K562 (cell line): ENCODE measurements at regions not wholly inside any gene's neighbourhood (a gene's known extent, or its start where the extent isn't known, plus 50 kb on each side); places are given as distances from the start of the nearest gene placed in this dataset.

Source experiments
- ATAC-seq: fragments of 200-7000 bp; cut with Tn5 transposase; 3 replicates; pipeline ENCODE4 v1.9.1; 2020; ENCODE audit warnings: moderate library complexity
- BruUV-seq: library from RNA; stranded (reverse); fragments of 400-500 nt; replicated peaks from 2 replicates; lab custom pipeline; 2021; lab: Mats Ljungman, UMichigan
- CTCF ChIA-PET: fragments of 300-600 bp; formaldehyde crosslinking; extraction: SDS; loops from one replicate; lab custom pipeline; 2021; ENCODE audit warnings: low intra/inter-chr PET ratio; lab: Yijun Ruan, JAX
- POLR2A ChIA-PET: fragments of 300-600, 350-650 bp; sonication (Branson Sonifier 250); formaldehyde crosslinking; extraction: SDS; loops from one replicate; lab custom pipeline; 2021; ENCODE audit warnings: antibody characterized with exemption, inconsistent platforms; lab: Yijun Ruan, JAX
- DNase-seq, 4 experiments: peaks; one replicate each; pipeline versions ENCODE4 v3.0.0 to v3.0.0-alpha.2; 2011 to 2018; ENCODE audit warnings: low spot score in 3 of 4, mixed read lengths in 3 of 4; ENCODE audit errors: extremely low read depth in 1 of 4
- FAIRE-seq: peaks from 2 replicates; lab custom pipeline; 2011; peaks lifted over from hg19 to GRCh38; lab: Jason Lieb, UNC
- H2AFZ ChIP-seq: 2 replicates; pipeline ENCODE4 v1.6.0; 2011; ENCODE audit warnings: low read depth, low read length, control low read depth, inconsistent platforms
- H3K27ac ChIP-seq: fragments of 200-600 bp; 3 replicates; pipeline ENCODE4 v1.8.0; 2011; ENCODE audit warnings: low read depth, mild to moderate bottlenecking, control low read depth, inconsistent platforms, low read length, moderate library complexity, mixed read lengths; ENCODE audit errors: extremely low read depth
- H3K27me3 ChIP-seq, 2 experiments: fragments of 300-600 bp in 1 of 2; 2 replicates in 1 of 2; 3 replicates in 1 of 2; pipeline versions ENCODE4 v1.6.0 to v1.8.0; 2011; ENCODE audit warnings: inconsistent platforms in 2 of 2, low read length in 2 of 2, mild to moderate bottlenecking in 1 of 2, mixed read lengths in 1 of 2, moderate library complexity in 1 of 2; ENCODE audit not compliant: control insufficient read depth in 2 of 2, insufficient read depth in 2 of 2
- H3K36me3 ChIP-seq: fragments of 300-600 bp; 3 replicates; pipeline ENCODE4 v1.8.0; 2011; ENCODE audit warnings: mild to moderate bottlenecking, low read length, inconsistent platforms; ENCODE audit not compliant: control insufficient read depth, insufficient read depth
- H3K4me1 ChIP-seq, 2 experiments: fragments of 200-600 bp in 1 of 2; replicated peaks in 1 of 2; 2 replicates in 1 of 2; 3 replicates in 1 of 2; pipeline versions ENCODE4 v1.5.1 to v1.8.0; 2011; ENCODE audit warnings: inconsistent platforms in 2 of 2, low read length in 2 of 2, mild to moderate bottlenecking in 1 of 2, mixed read lengths in 1 of 2, moderate library complexity in 1 of 2; ENCODE audit not compliant: control insufficient read depth in 2 of 2, insufficient read depth in 2 of 2
- H3K4me2 ChIP-seq: 2 replicates; pipeline ENCODE4 v1.6.1; 2011; ENCODE audit warnings: low read length, control low read depth, inconsistent platforms, mixed read lengths; ENCODE audit not compliant: insufficient read depth
- H3K4me3 ChIP-seq: fragments of 200-600 bp; sonication (generic), shearing (Covaris generic); 2 replicates; pipeline ENCODE4 v1.5.1; 2016; ENCODE audit warnings: control low read depth, inconsistent platforms
- H3K79me2 ChIP-seq: fragments of 200-600 bp; 3 replicates; pipeline ENCODE4 v1.8.0; 2011; ENCODE audit warnings: low read length, inconsistent platforms; ENCODE audit not compliant: control insufficient read depth, insufficient read depth
- H3K9ac ChIP-seq, 2 experiments: 2 replicates each; pipeline versions ENCODE4 v1.6.0 to v1.6.1; 2011; ENCODE audit warnings: low read depth in 2 of 2, low read length in 2 of 2, control low read depth in 1 of 2, inconsistent platforms in 1 of 2, mild to moderate bottlenecking in 1 of 2, mixed read lengths in 1 of 2; ENCODE audit not compliant: insufficient read depth in 1 of 2
- H3K9me1 ChIP-seq: one replicate; pipeline ENCODE4 v1.6.0; 2011; ENCODE audit warnings: inconsistent platforms, mild to moderate bottlenecking, low read length, moderate library complexity; ENCODE audit not compliant: control insufficient read depth, insufficient read depth
- H3K9me3 ChIP-seq: replicated peaks from 2 replicates; pipeline ENCODE4 v1.5.1; 2011; ENCODE audit warnings: low read depth, low read length, inconsistent platforms; ENCODE audit not compliant: control insufficient read depth, insufficient read depth
- H4K20me1 ChIP-seq: replicated peaks from 2 replicates; pipeline ENCODE4 v1.6.1; 2011; ENCODE audit warnings: low read length, inconsistent platforms, mixed read lengths; ENCODE audit not compliant: control insufficient read depth, insufficient read depth
- BRF1 ChIP-seq: IDR thresholded peaks from 3 replicates; pipeline ENCODE4 v1.6.1; 2011; ENCODE audit warnings: borderline replicate concordance, mild to moderate bottlenecking; ENCODE audit not compliant: insufficient read length; ENCODE audit errors: extremely low read depth
- ELK1 ChIP-seq: sonication (generic); formaldehyde crosslinking; IDR thresholded peaks from 2 replicates; pipeline ENCODE4 v1.8.1; 2022; ENCODE audit warnings: missing genetic modification reagents
- ETV5 ChIP-seq: sonication (generic); formaldehyde crosslinking; IDR thresholded peaks from 2 replicates; pipeline ENCODE4 v1.4.0; 2020; ENCODE audit warnings: low read depth, mild to moderate bottlenecking, missing genetic modification reagents
- EWSR1 ChIP-seq: fragments of 450-650 bp; IDR thresholded peaks from 2 replicates; pipeline ENCODE4 v1.6.1; 2018; ENCODE audit warnings: borderline replicate concordance, mild to moderate bottlenecking, low read depth, moderate library complexity; ENCODE audit not compliant: partially characterized antibody
- IRF1 ChIP-seq: sonication (generic); formaldehyde crosslinking; IDR thresholded peaks from 2 replicates; pipeline ENCODE4 v1.8.0; 2022; ENCODE audit warnings: missing genetic modification reagents, mild to moderate bottlenecking, borderline replicate concordance
- KLF6 ChIP-seq: fragments of 250-450 bp; sonication (Bioruptor Pico); IDR thresholded peaks from 2 replicates; pipeline ENCODE4 v1.4.0; 2020; ENCODE audit warnings: mild to moderate bottlenecking, moderate library complexity, borderline replicate concordance
- MCM5 ChIP-seq: fragments of 450-650 bp; IDR thresholded peaks from 2 replicates; pipeline ENCODE4 v1.6.1; 2016; ENCODE audit warnings: low read depth
- RFX7 ChIP-seq: fragments of 250-450 bp; sonication (Bioruptor Pico); IDR thresholded peaks from 2 replicates; pipeline ENCODE4 v1.5.1; 2021; ENCODE audit warnings: mild to moderate bottlenecking
- ZNF212 ChIP-seq: fragments of 450-650 bp; formaldehyde crosslinking; IDR thresholded peaks from 2 replicates; pipeline ENCODE4 v1.4.0; 2020; ENCODE audit warnings: mild to moderate bottlenecking
- ZNF24 ChIP-seq: fragments of 450-650 bp; IDR thresholded peaks from 2 replicates; pipeline ENCODE4 v1.6.1; 2016
- ZNF347 ChIP-seq: fragments of 450-650 bp; formaldehyde crosslinking; IDR thresholded peaks from 2 replicates; pipeline ENCODE4 v1.4.0; 2020; ENCODE audit warnings: low read depth, mild to moderate bottlenecking, moderate library complexity
- WGBS: fragments of 100-300 bp; shearing (Covaris generic); methylation state at CpG from one replicate; pipeline ENCODE4 v1.1.6; 2016; ENCODE audit warnings: low coverage, mixed read lengths; ENCODE audit not compliant: insufficient coverage; ENCODE audit errors: missing lambda C conversion rate; 5-methylcytosine and 5-hydroxymethylcytosine counted together
- in situ Hi-C: fragments of 300-500 bp; cut with MboI; formaldehyde crosslinking; loops from 4 replicates; pipeline ENCODE4 v1.15.0; 2018; ENCODE audit warnings: inconsistent platforms, mixed read lengths
- intact Hi-C: fragments of 100-400 bp; cut with micrococcal nuclease; formaldehyde crosslinking; loops from 2 replicates; pipeline ENCODE4 v1.14.2; 2022
- TF ChIP-seq, protein P1 (sequence below), 3 experiments: IDR thresholded peaks in 2 of 3; conservative IDR thresholded peaks in 1 of 3; 2 replicates each; pipeline ENCODE4 v1.5.1; 2011 to 2012; ENCODE audit warnings: low read length in 3 of 3, mild to moderate bottlenecking in 3 of 3, control low read depth in 2 of 3, improper control_type of control experiment in 1 of 3, inconsistent platforms in 1 of 3, low read depth in 1 of 3, mixed read lengths in 1 of 3, moderate library complexity in 1 of 3; ENCODE audit not compliant: insufficient read depth in 2 of 3
- TF ChIP-seq, protein P2 (sequence below): fragments of 450-650 bp; IDR thresholded peaks from 2 replicates; pipeline ENCODE4 v1.6.1; 2016; ENCODE audit warnings: low read depth, mild to moderate bottlenecking, moderate library complexity

GRCh38 chr18:43785158-43785557, 507.9 kb upstream of the SYT4 start:
- POLR2A ChIA-PET = no interaction called here
- Histone ChIP-seq H3K36me3 (no peaks in the 10 kb centered on the region), H3K9me3 (no peaks in the 10 kb centered on the region), H4K20me1 (no peaks in the 10 kb centered on the region), H3K9ac (no peak overlapping the region), H3K27ac (no peak overlapping the region), H3K27me3 (no peaks in the 10 kb centered on the region), H3K9me1 (no peaks in the 10 kb centered on the region), H2AFZ (no peak overlapping the region), H3K4me1 (no peaks in the 10 kb centered on the region), H3K4me3 (no peak overlapping the region), H3K79me2 (no peaks in the 10 kb centered on the region), H3K4me2 (no peak overlapping the region)
- no peak for ATAC-seq
- CTCF ChIA-PET = no interaction called here
- TF ChIP-seq ELK1 (CRISPR knock-in tag) = no peak
- no peak for TF ChIP-seq ZNF212 (CRISPR knock-in tag)
- no peak for TF ChIP-seq EWSR1
- no peak for TF ChIP-seq ETV5
- TF ChIP-seq ZNF24 = no peak
- no peak for TF ChIP-seq IRF1 (CRISPR knock-in tag)
- no peak for TF ChIP-seq MCM5
- TF ChIP-seq, protein P1, sequence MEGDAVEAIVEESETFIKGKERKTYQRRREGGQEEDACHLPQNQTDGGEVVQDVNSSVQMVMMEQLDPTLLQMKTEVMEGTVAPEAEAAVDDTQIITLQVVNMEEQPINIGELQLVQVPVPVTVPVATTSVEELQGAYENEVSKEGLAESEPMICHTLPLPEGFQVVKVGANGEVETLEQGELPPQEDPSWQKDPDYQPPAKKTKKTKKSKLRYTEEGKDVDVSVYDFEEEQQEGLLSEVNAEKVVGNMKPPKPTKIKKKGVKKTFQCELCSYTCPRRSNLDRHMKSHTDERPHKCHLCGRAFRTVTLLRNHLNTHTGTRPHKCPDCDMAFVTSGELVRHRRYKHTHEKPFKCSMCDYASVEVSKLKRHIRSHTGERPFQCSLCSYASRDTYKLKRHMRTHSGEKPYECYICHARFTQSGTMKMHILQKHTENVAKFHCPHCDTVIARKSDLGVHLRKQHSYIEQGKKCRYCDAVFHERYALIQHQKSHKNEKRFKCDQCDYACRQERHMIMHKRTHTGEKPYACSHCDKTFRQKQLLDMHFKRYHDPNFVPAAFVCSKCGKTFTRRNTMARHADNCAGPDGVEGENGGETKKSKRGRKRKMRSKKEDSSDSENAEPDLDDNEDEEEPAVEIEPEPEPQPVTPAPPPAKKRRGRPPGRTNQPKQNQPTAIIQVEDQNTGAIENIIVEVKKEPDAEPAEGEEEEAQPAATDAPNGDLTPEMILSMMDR (IDR thresholded peaks at IDR 0.05 in 2 of 3, conservative IDR thresholded peaks at IDR 0.05 in 1 of 3; ENCODE audit: insufficient read depth in 2 of 3, low read depth in 1 of 3, low read length in 3 of 3) = no peak
- TF ChIP-seq KLF6 (CRISPR knock-in tag) = no peak
- TF ChIP-seq, protein P2, sequence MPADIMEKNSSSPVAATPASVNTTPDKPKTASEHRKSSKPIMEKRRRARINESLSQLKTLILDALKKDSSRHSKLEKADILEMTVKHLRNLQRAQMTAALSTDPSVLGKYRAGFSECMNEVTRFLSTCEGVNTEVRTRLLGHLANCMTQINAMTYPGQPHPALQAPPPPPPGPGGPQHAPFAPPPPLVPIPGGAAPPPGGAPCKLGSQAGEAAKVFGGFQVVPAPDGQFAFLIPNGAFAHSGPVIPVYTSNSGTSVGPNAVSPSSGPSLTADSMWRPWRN = no peak
- no peak for TF ChIP-seq BRF1
- TF ChIP-seq RFX7 (CRISPR knock-in tag) = no peak
- TF ChIP-seq ZNF347 = no peak
- intact Hi-C loops = no loop called here
- FAIRE-seq = no peak
- BruUV-seq = no TSS peak
- in situ Hi-C loops = no loop called here
- 13% methylated on average over 1 of the region's 1 CpG for WGBS
- DNase-seq = no peak
